Osteoblast (primary cell): ENCODE measurements at regions not wholly inside any gene's neighbourhood (a gene's known extent, or its start where the extent isn't known, plus 50 kb on each side); places are given as distances from the start of the nearest gene placed in this dataset.
"Not testable (repeated sequence)": the region's sequence is repeated elsewhere in the genome, so short reads cannot be mapped to it uniquely, and the experiment has no call there.

Source experiments
- DNase-seq: peaks from one replicate; pipeline ENCODE4 v3.0.0; 2011; ENCODE audit warnings: low spot score, mixed read lengths; ENCODE audit not compliant: insufficient read length; ENCODE audit errors: missing footprints
- H2AFZ ChIP-seq: 2 replicates; pipeline ENCODE4 v1.6.0; 2011; ENCODE audit warnings: mild to moderate bottlenecking, low read length
- H3K27ac ChIP-seq: 2 replicates; pipeline ENCODE4 v1.5.1; 2011; ENCODE audit warnings: mild to moderate bottlenecking, low read depth, low read length, moderate library complexity
- H3K27me3 ChIP-seq: 2 replicates; pipeline ENCODE4 v1.6.0; 2012; ENCODE audit warnings: mild to moderate bottlenecking, control low read depth, inconsistent platforms, low read length, moderate library complexity; ENCODE audit not compliant: insufficient read depth
- H3K36me3 ChIP-seq: 2 replicates; pipeline ENCODE4 v1.5.1; 2011; ENCODE audit warnings: mild to moderate bottlenecking, low read length, control low read depth, moderate library complexity; ENCODE audit not compliant: insufficient read depth
- H3K4me1 ChIP-seq: 2 replicates; pipeline ENCODE4 v1.5.1; 2011; ENCODE audit warnings: mild to moderate bottlenecking, low read length, control low read depth, moderate library complexity; ENCODE audit not compliant: insufficient read depth
- H3K4me2 ChIP-seq: 2 replicates; pipeline ENCODE4 v1.6.0; 2011; ENCODE audit warnings: mild to moderate bottlenecking, low read length; ENCODE audit not compliant: insufficient read depth
- H3K4me3 ChIP-seq: fragments of 200-600 bp; sonication (generic); 3 replicates; pipeline ENCODE4 v1.5.1; 2012; ENCODE audit warnings: mild to moderate bottlenecking, low read length, inconsistent platforms; ENCODE audit not compliant: insufficient read depth
- H3K79me2 ChIP-seq: 2 replicates; pipeline ENCODE4 v1.6.0; 2012; ENCODE audit warnings: mild to moderate bottlenecking, low read length, control low read depth, inconsistent platforms; ENCODE audit not compliant: insufficient read depth
- H3K9me3 ChIP-seq: 2 replicates; pipeline ENCODE4 v1.5.1; 2011; ENCODE audit warnings: low read depth, low read length, control low read depth
- H4K20me1 ChIP-seq: 2 replicates; pipeline ENCODE4 v1.6.0; 2012; ENCODE audit warnings: mild to moderate bottlenecking, low read length, control low read depth; ENCODE audit not compliant: insufficient read depth
- CTCF ChIP-seq: IDR thresholded peaks from 2 replicates; pipeline ENCODE4 v1.5.1; 2011; ENCODE audit warnings: mild to moderate bottlenecking, low read depth, low read length, moderate library complexity; ENCODE audit errors: extremely low read depth

GRCh38 chrX:106468433-106468832 is 143.3 kb upstream of the RADX start:
- Histone ChIP-seq H3K4me3 (no peak overlapping the region), H3K9me3 (no peaks in the 10 kb centered on the region), H3K27ac (no peak overlapping the region), H3K27me3 (no peaks in the 10 kb centered on the region), H3K4me2 (no peak overlapping the region), H3K36me3 (no peaks in the 10 kb centered on the region), H2AFZ (no peak overlapping the region), H3K79me2 (no peaks in the 10 kb centered on the region), H3K4me1 (no peaks in the 10 kb centered on the region), H4K20me1 (no peaks in the 10 kb centered on the region)
- no peak for TF ChIP-seq CTCF
- no peak for DNase-seq

- no peaks in the 10 kb centered on the region for H3K36me3 ChIP-seq
- H4K20me1 ChIP-seq: no peaks in the 10 kb centered on the region
- no peaks in the 10 kb centered on the region for H3K9me3 ChIP-seq
- no peak for TF ChIP-seq CTCF
- H3K4me2 ChIP-seq: no peak overlapping the region
- H2AFZ ChIP-seq: no peak overlapping the region
- no peaks in the 10 kb centered on the region for H3K4me1 ChIP-seq
- peaks cover 9% of the 10 kb centered on the region for H3K27me3 ChIP-seq
- no peak overlapping the region for H3K27ac ChIP-seq
- no peak overlapping the region for H3K4me3 ChIP-seq
- DNase-seq: no peak
- H3K79me2 ChIP-seq: no peaks in the 10 kb centered on the region
Measured at GRCh38 chrX:106479920-106480319, 131.9 kb upstream of the RADX start.

DNA sequence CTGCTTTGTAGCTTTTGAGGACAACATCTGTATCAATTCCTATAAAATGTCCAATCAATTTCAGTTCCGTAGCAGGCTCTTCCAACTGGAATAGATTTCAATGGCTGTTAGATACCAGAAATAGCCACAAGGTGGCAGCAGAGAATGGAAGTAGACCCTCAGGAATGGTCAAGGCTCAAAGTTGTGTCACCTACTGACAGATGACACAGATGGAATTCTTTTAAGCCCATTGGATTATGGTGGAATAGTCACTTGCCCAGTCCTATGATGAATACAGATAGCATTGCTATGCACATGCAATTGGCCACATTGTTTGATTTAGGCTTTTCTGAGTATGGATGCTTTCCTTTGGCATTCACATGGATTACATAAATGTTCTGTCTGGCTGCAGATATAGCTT is 130.4 kb upstream of the RADX start:
- TF ChIP-seq CTCF: peak; percentile 76
- no peaks in the 10 kb centered on the region for H3K4me1 ChIP-seq

DNA sequence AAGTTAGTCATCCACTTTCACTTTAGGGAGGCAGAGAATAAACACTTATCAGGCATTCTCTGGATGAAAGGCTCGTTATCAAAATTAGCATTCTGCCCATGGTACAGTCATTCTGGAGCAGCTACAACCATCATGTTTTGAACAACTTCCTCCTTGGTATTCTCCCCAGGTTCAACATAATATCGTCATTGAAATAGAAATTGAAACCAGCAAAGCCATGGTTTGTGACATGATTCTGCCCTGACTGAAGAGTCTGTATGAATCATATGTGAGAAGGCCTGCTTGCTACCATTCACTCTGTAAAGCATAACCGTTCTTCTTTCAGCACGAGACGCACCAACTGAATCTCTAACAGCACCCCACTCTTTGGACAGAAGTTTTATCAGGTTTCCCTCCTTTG is 127.5 kb upstream of the RADX start:
- H3K79me2 ChIP-seq: no peaks in the 10 kb centered on the region
- no peak for DNase-seq
- H3K27me3 ChIP-seq: peaks cover 6% of the 10 kb centered on the region
- H3K4me2 ChIP-seq: peak overlapping the region; percentile 57
- H3K27ac ChIP-seq: no peak overlapping the region
- H3K4me3 ChIP-seq: peak overlapping the region; percentile 46
- H3K4me1 ChIP-seq: no peaks in the 10 kb centered on the region
- no peaks in the 10 kb centered on the region for H3K9me3 ChIP-seq
- no peak for TF ChIP-seq CTCF
- no peaks in the 10 kb centered on the region for H3K36me3 ChIP-seq
- H2AFZ ChIP-seq: peak overlapping the region; percentile 49
- H4K20me1 ChIP-seq: no peaks in the 10 kb centered on the region

More for the DNA sequence above, 130.4 kb upstream of the RADX start:
- H3K27me3 ChIP-seq: peaks cover 9% of the 10 kb centered on the region
- no peak overlapping the region for H3K27ac ChIP-seq
- H3K4me2 ChIP-seq: no peak overlapping the region
- no peaks in the 10 kb centered on the region for H3K9me3 ChIP-seq
- no peak for DNase-seq
- no peak overlapping the region for H2AFZ ChIP-seq
- H3K36me3 ChIP-seq: no peaks in the 10 kb centered on the region
- H3K4me3 ChIP-seq: no peak overlapping the region
- no peaks in the 10 kb centered on the region for H3K79me2 ChIP-seq
- H4K20me1 ChIP-seq: no peaks in the 10 kb centered on the region

DNA sequence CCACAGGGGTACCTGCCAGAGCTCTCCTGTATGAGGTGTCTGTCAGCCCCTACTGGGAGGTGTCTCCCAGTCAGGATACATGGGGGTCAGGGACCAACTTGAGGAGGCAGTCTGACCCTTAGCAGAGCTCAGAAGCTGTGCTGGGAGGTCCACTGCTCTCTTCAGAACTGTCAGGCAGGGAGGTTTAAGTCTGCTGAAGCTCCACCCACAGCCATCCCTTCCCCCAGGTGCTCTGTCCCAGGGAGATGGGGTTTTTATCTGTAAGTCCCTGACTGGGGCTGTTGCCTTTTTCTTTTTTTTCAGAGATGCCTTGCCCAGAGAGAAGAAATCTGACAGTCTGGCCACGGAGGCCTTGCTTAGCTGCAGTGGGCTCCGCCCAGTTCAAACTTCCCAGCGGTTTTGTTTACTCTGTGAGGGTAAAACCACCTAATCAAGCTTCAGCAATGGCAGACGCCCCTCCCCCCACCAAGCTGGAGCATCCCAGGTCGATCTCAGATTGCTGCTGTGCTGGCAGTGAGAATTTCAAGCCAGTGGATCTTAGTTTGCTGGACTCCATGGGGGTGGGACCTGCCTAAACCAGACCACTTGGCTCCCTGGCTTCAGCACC is 118.5 kb upstream of the RADX start:
- not testable (repeated sequence) for H3K79me2 ChIP-seq, H3K9me3 ChIP-seq, H3K27me3 ChIP-seq, H3K27ac ChIP-seq, H4K20me1 ChIP-seq, H3K4me3 ChIP-seq, H3K4me1 ChIP-seq, H3K4me2 ChIP-seq, H2AFZ ChIP-seq, DNase-seq, H3K36me3 ChIP-seq
